ENCODE measurements at regions not wholly inside any gene's neighbourhood (a gene's known extent, or its start where the extent isn't known, plus 50 kb on each side); places are given as distances from the start of the nearest gene placed in this dataset.

DNA sequence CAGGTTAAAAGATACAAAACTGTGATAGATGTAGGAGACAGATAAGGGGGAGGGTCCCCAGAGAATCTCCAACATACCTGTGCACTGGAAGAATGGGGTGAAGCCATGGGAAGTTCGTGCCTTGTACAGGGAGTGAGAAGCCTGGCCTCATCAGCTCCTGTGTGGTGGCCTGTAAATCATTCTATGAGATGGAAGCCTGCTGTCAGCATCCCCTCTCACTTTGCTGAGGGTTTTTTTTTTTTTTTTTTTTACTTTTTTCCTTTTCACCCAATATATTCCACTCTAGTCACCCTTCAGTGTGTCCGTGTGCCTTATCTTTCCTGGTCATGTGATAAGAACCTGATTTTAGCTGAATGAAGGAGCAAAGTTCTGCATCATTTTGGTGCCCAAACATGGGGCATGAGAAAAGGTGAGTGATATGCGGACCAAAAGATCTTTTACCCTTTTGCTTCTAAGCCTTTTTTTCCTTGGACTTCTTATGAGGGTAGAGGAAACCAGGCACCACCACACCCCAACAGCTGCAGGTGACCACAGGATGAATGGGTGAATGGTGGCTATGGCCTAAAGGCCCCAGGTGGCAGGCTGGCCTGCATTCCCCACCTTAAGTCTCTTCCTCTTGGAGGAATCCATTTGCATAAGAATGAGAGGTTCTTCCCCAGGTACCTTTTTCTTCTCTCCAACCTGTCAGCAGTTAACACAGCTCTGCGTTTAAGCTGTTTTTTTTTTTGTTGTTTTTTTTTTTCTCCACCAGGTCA, 1345.0 kb downstream of the NSUN3 start:
- DNase-seq: no peak

DNA sequence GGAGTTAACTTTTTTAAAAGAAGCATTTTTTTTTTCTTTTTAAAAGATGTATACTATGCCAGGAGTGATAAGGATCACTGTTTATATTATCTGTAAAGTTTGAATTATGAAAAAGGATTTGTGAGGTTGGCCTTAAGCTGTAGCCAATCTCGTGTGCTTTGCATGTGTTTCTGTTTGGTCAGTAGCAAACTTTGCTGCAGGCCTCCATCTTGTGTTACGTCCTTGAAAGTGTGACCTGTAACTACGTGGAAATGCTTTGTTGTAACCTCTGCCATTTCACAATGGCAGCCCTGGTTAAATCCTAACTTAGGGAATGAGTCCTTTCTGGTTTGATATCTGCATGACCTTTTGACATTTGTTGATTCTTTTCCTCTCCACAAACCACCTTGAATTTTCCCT, 1345.6 kb downstream of the NSUN3 start:
- no peak for DNase-seq

DNA sequence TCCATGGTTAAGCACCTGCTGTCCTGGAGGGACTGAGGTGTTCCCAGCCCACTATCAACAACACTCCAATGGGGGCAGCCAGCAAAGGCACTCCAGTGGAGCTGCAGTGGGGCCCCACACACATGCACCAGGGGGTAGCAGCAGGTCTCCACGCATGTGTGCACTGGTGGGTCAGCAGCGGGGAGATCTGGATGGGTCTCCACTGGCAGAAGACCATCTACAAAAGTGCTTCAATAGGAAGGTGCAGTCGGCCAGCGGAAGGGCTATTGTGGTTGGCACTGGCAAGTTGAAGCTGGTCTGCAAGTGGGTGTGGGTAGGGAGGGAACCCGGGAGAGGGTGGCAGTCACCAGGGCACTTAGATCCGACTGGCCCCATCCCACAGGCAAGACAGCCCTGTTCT, 1355.4 kb downstream of the NSUN3 start:
- DNase-seq: no peak

DNA sequence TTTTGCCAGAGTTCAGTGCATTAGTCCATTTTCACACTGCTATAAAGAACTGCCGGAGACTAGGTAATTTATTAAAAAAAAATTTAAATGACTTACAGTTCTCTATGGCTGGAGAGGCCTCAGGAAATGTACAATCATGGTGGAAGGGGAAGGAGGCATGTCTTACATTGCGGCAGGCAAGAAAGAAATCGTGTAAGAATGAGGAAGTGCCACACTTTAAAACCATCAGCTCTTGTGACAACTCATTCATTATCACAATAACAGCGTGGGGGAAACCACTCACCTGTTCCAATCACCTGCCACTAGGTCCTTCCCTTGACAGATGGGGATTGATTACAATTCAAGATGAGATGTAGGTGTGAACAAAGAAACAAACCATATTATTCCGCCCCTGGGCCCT, 1361.4 kb downstream of the NSUN3 start:
- DNase-seq: no peak

DNA sequence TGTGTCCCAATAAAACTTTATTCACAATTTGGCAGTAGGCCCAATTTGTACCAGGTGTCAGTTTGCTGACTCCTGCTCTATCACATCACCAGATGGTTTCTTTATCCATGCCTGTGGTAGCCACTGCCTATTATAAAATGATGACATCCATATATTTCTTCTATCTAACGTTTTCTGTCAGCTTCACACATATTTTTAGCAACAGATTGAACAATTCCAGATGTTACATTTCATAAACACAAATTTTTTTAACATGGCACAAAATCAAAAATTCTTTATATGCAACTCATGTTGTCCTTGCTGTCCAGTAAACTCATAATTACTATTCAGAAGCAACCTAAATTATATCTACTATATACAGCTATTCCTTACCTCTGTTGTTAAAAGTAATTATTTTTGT, 1371.6 kb downstream of the NSUN3 start:
- DNase-seq: no peak

DNA sequence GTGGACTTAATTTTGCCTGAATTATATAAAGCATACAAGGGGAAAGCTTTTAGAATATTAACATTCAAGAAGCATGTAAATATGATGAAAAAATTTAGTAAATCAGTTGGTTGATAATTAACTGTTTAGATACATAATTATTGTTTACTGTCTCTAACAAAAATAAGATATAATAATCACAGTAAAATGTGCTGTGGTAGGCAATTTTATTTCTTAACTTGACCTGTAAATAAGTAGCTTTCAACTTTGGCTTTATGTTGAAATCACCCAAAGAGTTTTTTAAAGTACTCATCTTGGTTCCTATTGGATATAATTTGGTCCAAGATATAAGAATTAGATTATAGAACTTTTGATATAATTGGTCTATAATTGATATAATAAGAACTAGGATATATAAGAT, 1374.5 kb downstream of the NSUN3 start:
- no peak for DNase-seq

DNA sequence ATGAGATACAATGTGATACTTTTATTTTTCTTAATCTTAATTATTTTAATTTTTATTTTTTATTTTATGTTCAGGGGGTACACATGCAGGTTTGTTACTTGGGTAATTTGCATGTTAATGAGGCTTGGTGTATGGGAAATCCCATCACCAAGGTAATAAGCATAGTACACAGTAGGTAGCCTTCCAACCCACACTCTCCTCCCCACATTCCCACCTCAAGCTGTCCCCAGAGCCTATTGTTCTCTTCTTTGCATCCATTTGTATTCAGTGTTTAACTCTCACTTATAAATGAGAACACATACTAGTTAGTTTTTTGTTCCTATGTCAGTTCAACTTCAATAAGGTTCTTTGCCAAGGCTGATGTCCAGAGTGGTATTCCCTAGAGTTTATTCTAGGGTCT, 1375.4 kb downstream of the NSUN3 start:
- no peak for DNase-seq

DNA sequence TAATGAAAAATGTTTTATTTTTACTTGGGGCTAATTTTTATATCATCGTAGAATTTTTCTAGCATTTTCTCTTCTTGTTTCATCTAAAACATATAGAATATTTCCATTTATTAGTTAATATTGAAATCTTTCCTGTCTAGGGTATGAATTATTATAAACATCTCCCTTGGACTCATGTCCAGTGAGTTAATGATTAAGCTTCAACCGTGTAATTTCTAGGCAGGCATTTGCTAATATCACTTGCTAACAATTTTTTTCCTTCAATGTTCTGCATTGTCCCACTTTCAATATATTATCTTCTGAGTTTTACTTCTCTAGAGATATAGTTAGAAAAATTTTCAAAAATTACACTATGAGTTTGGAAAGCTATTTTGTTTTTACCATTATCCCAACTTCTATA, 1371.6 kb upstream of the EPHA6 start:
- DNase-seq: no peak

DNA sequence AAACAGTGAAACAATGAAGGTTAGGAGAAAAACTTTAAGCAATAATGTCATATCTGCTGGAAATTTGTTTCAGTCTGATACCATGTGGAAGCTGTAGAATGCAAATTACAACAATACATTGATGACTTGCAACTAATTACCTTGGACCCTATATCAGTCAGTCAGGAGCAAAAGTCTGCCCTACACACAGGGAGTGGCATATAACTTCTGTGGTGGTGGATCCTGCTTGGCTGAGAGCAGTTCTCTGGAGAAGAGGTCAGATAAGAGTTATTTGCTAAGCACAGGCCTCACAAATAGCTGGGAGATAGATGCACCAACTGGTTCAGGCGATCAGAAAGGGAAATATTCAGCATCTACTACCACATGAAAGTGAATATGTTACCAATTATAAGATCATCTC, 1364.6 kb upstream of the EPHA6 start:
- DNase-seq: no peak

DNA sequence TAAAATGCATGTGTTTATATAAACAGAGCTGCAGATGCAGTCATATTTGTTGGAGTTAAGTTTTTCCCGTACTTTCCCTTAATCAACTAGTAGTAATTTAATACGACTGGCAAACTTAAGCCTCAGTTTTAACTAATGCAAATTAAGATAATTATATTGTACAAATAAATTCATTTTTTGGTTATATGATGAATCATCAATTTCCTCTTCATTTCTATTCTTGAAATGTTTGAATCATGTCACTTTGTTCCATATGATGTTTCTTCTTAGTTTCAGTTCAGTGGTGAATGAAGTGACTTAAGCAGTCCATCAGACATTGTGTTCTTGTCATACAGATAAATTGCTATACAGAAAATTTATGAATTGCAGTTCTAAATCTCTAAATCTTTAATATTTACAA, 1361.2 kb upstream of the EPHA6 start:
- no peak for DNase-seq

DNA sequence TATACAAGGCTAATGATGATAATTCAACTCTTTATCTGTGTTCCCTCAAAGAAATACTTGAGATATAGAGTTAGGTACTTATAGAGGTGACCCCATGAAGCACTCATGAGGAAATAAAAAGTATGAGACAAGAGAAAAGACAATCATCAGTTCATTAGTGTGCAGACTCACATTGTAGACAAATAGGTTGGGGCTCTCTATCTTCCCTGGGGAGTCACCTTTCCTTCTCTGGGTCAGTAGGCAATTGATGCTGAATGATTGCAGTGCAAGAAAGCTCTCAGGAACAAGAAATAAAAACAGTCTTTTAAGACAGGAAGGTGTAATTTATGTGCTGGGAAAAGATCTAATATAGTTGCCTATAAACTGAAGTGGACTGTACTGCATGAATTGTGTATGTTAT, 1357.6 kb upstream of the EPHA6 start:
- no peak for DNase-seq

DNA sequence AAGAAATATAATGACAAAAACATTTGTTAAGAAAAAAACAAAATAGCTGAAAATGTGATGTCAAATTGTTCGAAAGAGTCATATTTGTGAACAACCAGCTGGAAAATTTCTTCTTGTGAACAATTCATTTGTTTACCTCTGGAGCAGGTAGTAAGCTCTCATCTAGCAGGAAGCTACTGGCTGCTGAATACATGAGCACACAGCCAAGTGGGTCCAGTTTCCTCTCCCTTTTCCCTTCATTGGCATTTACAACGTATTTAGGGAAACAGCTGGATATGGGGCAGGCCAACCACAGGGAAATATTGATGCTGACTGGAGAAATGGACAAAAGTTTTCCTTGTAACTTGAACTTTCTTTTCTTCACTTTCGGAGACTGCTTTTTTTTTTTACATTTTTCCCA, 1354.7 kb upstream of the EPHA6 start:
- DNase-seq: no peak

DNA sequence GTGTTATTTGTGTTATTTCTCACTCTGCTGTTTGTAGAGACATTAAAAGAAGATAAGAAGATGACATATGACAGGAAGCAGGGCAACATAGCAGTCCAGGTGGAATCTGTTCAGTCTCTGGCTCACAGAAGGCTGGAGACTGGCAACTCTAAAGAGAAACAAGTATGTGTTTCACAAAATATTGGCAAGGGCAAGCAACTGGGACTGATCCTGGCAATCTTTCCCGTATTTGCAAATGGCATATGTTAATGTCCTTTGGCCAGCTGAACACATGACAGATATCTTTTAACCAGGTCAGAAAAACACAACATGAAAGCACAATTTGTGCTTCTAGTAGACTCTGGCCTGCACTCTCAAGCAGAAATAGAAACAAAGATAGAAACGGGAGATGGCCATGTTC, 1354.1 kb upstream of the EPHA6 start:
- DNase-seq: no peak

DNA sequence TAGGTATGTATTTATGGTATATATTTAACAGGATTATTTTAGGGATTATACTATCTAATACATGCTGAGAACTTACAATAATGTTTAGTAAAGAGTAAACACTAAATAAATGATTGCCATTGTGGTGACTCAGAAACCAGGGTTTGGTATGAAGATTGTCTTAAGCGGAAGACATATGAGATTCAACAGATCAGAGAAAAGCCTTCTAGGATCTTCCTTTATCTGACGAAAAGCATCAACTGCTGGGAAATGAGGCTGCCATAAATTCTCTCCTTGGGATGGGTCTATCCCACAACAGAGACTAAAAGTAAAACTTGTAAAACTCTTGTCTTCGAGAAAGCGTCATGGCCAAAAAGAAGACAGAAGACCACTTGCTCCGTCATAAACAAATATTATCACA, 1352.2 kb upstream of the EPHA6 start:
- no peak for DNase-seq

DNA sequence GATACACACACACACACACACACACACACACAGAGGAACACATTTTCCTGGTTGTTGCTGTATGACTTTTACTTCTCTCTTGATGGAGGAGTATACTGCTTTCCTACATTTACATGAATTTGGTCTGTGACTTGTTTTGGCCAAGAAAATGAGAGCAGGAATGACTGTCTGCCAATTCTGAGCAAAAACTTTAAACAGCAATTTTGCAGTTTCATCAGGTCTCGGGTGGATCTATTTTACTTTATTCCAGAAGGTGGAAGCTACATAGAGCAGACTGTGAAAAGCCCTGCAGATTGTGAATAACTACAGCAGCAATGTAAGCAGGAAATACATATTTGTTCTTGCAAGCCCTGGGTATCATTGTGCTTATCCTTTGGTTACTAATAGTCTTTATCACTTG, 1350.0 kb upstream of the EPHA6 start:
- DNase-seq: no peak

DNA sequence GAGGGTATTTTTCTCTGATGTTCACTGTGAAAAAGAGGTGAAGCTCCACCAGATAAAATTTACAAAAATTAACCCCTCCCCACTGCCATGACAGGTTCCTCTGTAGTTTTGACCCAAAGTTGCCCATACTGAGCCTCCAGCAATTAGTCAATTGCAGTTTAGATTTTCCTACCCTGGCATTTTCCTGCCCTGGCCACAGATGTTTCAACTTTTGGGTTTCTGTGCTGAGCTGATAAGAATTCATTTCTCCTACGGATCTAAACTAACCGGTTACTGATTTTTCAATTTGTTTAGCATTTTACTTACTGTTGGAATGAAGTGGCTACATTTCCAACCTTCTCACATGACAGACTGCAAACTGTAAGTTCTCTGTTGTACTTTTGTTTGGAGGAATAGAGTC, 1346.1 kb upstream of the EPHA6 start:
- DNase-seq: no peak

DNA sequence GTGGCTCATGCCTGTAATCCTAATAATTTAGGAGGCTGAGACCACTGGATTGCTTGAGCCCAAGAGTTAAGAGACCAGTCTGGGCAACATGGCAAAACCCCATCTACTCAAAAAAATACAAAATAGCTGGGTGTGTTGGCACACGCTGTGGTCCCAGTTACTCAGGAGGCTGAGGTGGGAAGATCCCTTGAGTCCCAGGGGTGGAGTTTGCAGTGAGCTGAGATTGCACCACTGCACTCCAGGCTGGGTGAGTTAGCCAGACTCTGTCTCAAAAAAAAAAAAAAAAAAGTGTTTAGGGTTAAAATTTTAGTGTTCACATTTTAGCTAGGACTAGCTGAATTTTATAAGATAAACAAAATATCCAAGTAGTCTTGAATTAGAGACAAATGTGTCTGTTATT, 1340.1 kb upstream of the EPHA6 start:
- no peak for DNase-seq

DNA sequence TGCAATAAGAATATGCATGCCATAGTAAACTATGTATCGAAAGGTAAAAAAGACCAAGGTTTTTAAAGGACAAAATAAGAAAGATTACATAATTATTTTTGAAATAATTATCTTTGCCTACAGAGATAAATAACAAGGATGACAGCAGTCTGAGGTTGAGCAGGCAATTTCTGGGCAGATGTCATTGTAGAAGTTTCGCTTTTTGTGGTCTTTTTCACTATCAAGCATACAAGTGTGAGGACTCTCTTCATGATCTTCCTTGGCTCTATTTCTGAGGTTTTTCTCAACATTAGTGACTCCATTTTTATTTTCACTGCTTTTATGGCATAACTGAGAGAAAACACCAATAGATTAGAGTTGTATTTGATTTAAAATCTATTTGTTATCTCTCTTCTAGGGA, 1337.9 kb upstream of the EPHA6 start:
- DNase-seq: no peak

DNA sequence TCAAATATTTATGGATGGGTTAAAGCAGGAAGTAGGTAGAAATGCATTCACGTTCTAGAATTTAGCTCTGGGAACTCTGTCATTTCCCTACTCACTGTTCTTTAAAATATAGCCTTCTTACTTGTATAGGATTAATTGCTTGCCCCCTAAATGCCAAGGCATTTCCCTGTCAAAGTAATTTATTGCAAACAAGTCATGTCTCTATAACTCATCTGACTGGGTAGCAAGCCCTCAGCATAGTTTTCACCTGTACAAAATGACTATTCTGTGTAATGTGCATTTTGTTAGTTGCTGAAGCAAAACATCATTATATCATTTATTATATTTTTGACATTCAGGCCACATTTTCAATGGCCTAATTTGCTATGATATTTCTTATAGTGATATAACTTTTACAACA, 1308.2 kb upstream of the EPHA6 start:
- DNase-seq: no peak

DNA sequence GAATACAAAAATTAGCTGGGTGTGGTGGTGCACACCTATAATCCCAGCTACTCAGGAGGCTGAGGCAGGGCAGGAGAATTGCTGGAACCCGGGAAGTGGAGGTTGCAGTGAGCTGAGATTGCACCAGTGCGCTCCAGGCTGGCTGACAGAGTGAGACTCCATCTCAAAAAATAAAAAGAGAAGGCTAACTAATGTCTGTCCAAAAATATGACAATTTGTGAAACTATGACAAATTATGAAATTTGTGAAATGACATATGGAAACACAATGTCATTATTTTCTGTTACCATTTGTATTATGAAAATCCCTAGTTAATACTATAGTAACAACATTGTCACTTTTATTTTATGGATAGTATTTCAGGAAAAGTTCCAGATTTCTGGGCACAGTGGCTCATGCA, 1306.3 kb upstream of the EPHA6 start:
- no peak for DNase-seq

DNA sequence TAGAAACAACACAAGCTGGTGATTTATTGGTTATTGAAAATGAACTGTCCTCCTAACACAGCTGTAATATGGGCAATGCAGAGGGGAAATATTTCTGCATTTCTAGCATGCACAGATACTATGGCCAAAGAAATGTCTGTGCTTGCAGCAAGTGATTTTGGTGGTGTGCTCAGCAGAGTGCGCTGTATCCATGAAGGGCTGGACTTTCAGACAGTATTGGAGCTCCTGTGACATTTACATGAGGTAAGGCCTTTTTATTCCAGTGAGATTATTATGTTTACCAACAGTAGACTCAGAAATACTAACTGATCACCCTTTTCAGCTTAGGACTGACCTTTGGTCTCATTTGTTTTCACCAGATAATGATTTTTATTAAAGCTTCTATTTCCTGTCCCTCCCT, 1302.6 kb upstream of the EPHA6 start:
- DNase-seq: no peak

DNA sequence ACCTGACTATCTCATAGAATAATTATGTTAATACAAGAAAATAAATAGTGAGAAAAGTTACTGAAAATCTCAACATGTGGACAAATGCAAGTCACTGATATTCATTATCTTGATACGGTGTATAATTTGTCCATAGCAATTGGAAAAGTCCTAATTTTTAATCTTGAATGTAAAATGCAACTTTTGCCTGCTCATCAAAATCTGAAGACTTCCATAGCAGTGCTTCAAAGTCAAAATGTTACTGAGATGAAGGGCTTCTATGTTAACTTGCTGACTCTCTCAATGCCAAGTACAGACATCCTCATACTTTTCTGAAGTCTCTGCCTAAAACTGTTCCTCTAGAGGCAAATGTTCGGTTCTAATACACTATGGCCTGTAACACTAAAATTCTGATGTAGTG, 1300.1 kb upstream of the EPHA6 start:
- no peak for DNase-seq

DNA sequence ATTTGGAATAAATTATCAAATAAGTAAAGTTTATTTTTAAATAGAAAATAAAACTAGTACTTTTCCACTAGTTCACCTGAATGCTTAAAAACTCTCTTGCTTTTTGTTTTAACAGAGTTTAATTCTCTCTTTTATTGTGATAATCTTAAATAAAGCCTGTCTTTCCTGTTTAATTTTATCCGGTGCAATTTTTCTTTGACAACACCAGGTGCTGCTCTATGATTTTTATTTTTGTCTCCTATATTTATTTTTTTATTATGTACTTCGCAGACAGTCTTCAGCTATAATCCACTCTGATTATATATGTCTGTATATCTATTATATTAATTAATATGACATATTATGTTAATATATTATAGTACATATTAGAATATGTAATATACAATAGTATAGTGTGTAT, 1293.0 kb upstream of the EPHA6 start:
- DNase-seq: no peak

DNA sequence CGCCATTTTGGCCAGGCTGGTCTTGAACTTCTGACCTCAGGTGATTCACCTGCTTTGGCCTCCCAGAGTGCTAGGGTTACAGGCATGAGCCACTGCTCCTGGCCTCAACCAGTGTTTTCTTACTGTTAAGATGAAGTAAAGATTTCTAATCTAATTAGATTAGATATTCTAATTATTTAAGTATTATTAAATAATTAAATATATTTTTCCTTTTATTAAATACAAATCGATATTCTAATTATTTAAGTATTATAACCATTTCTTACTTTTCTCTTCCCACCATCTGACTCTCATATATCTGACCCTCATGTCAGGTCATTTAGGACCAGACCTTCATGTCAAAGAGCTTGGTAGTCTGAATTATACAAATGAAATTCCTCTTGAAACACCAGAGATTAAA, 1291.9 kb upstream of the EPHA6 start:
- no peak for DNase-seq

DNA sequence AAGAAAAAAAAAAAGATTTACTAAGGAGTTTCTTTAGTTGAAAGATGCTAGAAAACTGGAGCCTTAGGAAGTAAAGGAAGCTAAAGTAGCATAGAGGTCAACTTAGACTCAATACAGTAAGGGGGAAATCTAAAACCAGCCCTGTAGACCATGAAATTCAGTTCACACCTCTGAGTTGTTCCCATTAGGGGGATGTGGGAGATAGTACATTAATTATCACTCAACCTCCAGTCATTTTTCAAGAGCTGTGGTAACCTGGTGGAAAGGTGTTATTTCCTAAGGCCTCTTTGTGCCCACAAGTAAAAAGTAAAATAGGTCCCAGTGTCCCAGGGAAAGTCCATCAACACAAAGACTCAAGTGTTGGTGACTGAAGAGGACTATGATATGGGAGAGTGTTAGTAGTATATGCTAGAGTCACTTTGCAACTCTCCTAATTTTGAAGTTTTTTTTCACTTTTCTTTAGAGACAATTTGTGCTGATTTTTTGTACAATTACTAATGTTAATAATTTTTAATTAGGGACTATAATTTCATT, 1274.4 kb upstream of the EPHA6 start:
- DNase-seq: no peak

DNA sequence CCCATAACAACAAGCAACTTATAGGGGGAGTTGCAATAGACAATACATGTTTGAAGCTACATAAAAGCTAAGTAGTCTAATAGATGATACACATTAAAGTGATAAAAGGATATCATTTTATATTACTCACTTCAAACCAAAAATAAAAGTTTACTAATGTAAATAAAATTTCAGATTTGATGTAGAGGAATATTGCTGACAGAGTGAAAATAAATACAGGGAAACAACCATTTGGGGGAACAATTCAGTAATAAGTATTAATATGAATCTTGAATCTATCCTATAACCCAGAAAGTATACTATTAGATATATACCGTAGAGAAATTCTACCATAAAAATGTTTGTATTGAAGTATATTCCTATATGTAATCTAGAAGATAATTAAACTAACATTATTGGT, 1248.9 kb upstream of the EPHA6 start:
- no peak for DNase-seq

Data from DMS 273 treated with DMSO at 0.1 percent for 48 hours (cell line).